ENCODE measurements at regions not wholly inside any gene's neighbourhood (a gene's known extent, or its start where the extent isn't known, plus 50 kb on each side); places are given as distances from the start of the nearest gene placed in this dataset.

- H3K4me1 ChIP-seq (ENCODE audit: control insufficient read depth, low read depth, low read length), result peaks cover 20% of the 10 kb centered on the region
- no peaks in the 10 kb centered on the region for H3K9me3 ChIP-seq (ENCODE audit: control insufficient read depth, low read depth, low read length)
- no peak overlapping the region for H3K9ac ChIP-seq (ENCODE audit: low read length)
- no peak overlapping the region for H3K4me3 ChIP-seq (ENCODE audit: low read length)
- no peaks in the 10 kb centered on the region for H3K36me3 ChIP-seq (ENCODE audit: control insufficient read depth, low read depth, low read length)
- no peak overlapping the region for H3K27ac ChIP-seq (ENCODE audit: low read length)
- no peaks in the 10 kb centered on the region for H3K27me3 ChIP-seq (ENCODE audit: control insufficient read depth, insufficient read depth, low read length)
Observed at GRCh38 chr2:16082276-16082675, 141.9 kb downstream of the MYCN start.

GRCh38 chr2:16081316-16082200 lies 141.2 kb downstream of the MYCN start:
- H3K36me3 ChIP-seq (ENCODE audit: control insufficient read depth, low read depth, low read length), result no peaks in the 10 kb centered on the region

GRCh38 chr2:16080516-16080915 lies 140.2 kb downstream of the MYCN start:
- Histone ChIP-seq H3K9ac (ENCODE audit: low read length) (no peak overlapping the region), H3K4me1 (ENCODE audit: control insufficient read depth, low read depth, low read length) (peaks cover 20% of the 10 kb centered on the region), H3K36me3 (ENCODE audit: control insufficient read depth, low read depth, low read length) (no peaks in the 10 kb centered on the region), H3K4me3 (ENCODE audit: low read length) (no peak overlapping the region), H3K27ac (ENCODE audit: low read length) (no peak overlapping the region), H3K9me3 (ENCODE audit: control insufficient read depth, low read depth, low read length) (no peaks in the 10 kb centered on the region), H3K27me3 (ENCODE audit: control insufficient read depth, insufficient read depth, low read length) (no peaks in the 10 kb centered on the region)

More at GRCh38 chr2:16081316-16082200, 141.2 kb downstream of the MYCN start:
- Histone ChIP-seq H3K4me1 (ENCODE audit: control insufficient read depth, low read depth, low read length) (peaks cover 20% of the 10 kb centered on the region), H3K9ac (ENCODE audit: low read length) (no peak overlapping the region), H3K27me3 (ENCODE audit: control insufficient read depth, insufficient read depth, low read length) (no peaks in the 10 kb centered on the region), H3K9me3 (ENCODE audit: control insufficient read depth, low read depth, low read length) (no peaks in the 10 kb centered on the region), H3K4me3 (ENCODE audit: low read length) (no peak overlapping the region), H3K27ac (ENCODE audit: low read length) (no peak overlapping the region)

DNA sequence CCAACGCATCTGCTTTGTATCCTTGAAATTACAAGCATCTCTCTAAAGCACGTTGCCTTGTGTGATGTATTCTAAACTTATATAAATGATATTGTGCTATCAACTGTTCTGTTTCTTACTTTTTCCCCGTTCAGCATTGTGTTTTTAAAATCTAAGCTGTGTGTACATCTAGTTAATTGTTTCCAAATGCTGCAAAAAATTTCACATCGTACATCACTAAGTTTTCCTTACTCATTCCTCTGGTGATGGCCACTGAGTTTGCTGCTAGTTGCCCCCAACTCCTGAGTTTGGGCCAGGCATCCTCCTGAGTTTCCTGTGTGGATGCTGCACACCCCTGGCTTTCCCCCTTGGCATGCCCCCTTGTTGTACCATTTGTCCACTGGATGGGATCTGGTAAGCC lies 139.7 kb downstream of the MYCN start:
- no peak overlapping the region for H3K4me3 ChIP-seq (ENCODE audit: low read length)
- no peaks in the 10 kb centered on the region for H3K36me3 ChIP-seq (ENCODE audit: control insufficient read depth, low read depth, low read length)
- H3K27ac ChIP-seq (ENCODE audit: low read length), result no peak overlapping the region
- H3K9ac ChIP-seq (ENCODE audit: low read length), result no peak overlapping the region
- H3K4me1 ChIP-seq (ENCODE audit: control insufficient read depth, low read depth, low read length), result peaks cover 18% of the 10 kb centered on the region
- H3K27me3 ChIP-seq (ENCODE audit: control insufficient read depth, insufficient read depth, low read length), result no peaks in the 10 kb centered on the region
- H3K9me3 ChIP-seq (ENCODE audit: control insufficient read depth, low read depth, low read length), result no peaks in the 10 kb centered on the region

- Histone ChIP-seq H3K9me3 (ENCODE audit: control insufficient read depth, low read depth, low read length) (no peaks in the 10 kb centered on the region), H3K36me3 (ENCODE audit: control insufficient read depth, low read depth, low read length) (no peaks in the 10 kb centered on the region), H3K9ac (ENCODE audit: low read length) (no peak overlapping the region), H3K27ac (ENCODE audit: low read length) (no peak overlapping the region), H3K4me1 (ENCODE audit: control insufficient read depth, low read depth, low read length) (peaks cover 14% of the 10 kb centered on the region), H3K4me3 (ENCODE audit: low read length) (no peak overlapping the region), H3K27me3 (ENCODE audit: control insufficient read depth, insufficient read depth, low read length) (no peaks in the 10 kb centered on the region)
Observed at GRCh38 chr2:16079637-16080036, 139.3 kb downstream of the MYCN start.

DNA sequence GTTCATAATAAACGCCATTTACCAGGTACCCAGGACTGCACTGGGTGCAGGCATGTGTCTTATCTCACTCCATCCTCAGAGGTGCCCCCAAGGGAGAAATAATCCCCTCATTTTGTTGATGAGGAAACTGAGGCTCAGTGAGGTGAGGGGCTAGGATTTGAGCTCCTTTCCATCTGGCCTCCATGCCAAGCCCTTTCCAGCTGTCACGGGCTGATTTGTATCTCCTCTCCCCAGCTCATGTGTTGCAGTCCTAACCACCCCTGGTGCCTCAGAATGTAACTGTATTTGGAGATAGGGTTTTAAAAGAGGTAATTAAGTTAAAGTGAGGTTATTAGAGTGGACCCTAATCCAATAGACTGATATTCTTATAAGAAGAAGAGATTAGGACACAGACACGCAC lies 137.3 kb downstream of the MYCN start:
- H3K36me3 ChIP-seq (ENCODE audit: control insufficient read depth, low read depth, low read length), result no peaks in the 10 kb centered on the region
- peaks cover 7% of the 10 kb centered on the region for H3K4me1 ChIP-seq (ENCODE audit: control insufficient read depth, low read depth, low read length)
- no peaks in the 10 kb centered on the region for H3K27me3 ChIP-seq (ENCODE audit: control insufficient read depth, insufficient read depth, low read length)
- no peak overlapping the region for H3K27ac ChIP-seq (ENCODE audit: low read length)
- H3K4me3 ChIP-seq (ENCODE audit: low read length), result no peak overlapping the region
- H3K9me3 ChIP-seq (ENCODE audit: control insufficient read depth, low read depth, low read length), result no peaks in the 10 kb centered on the region
- no peak overlapping the region for H3K9ac ChIP-seq (ENCODE audit: low read length)

DNA sequence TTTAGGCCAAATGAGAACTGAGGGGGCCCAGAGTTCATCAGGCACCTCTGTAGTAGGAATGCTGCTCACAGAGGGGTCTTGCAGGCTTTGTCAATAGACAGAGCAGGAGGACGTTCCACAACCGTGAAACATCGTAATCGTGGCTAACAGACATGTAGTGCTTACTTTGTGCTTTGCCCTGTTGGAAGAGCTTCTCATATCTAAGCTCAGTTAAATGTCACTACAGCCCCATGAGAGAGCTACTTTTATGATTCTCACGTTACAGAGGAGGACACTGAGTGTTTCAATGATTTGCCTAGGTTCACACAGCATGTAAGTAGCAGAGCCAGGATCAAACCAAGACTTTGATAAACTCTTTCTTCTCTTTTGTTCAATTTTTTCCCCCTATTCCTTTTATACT lies 136.6 kb downstream of the MYCN start:
- Histone ChIP-seq H3K27me3 (ENCODE audit: control insufficient read depth, insufficient read depth, low read length) (no peaks in the 10 kb centered on the region), H3K9ac (ENCODE audit: low read length) (no peak overlapping the region), H3K9me3 (ENCODE audit: control insufficient read depth, low read depth, low read length) (no peaks in the 10 kb centered on the region), H3K4me1 (ENCODE audit: control insufficient read depth, low read depth, low read length) (peaks cover 7% of the 10 kb centered on the region), H3K4me3 (ENCODE audit: low read length) (no peak overlapping the region), H3K27ac (ENCODE audit: low read length) (no peak overlapping the region), H3K36me3 (ENCODE audit: control insufficient read depth, low read depth, low read length) (no peaks in the 10 kb centered on the region)

- Histone ChIP-seq H3K9ac (ENCODE audit: low read length) (no peak overlapping the region), H3K4me1 (ENCODE audit: control insufficient read depth, low read depth, low read length) (peaks cover 8% of the 10 kb centered on the region), H3K4me3 (ENCODE audit: low read length) (no peak overlapping the region), H3K9me3 (ENCODE audit: control insufficient read depth, low read depth, low read length) (no peaks in the 10 kb centered on the region), H3K27ac (ENCODE audit: low read length) (no peak overlapping the region), H3K36me3 (ENCODE audit: control insufficient read depth, low read depth, low read length) (no peaks in the 10 kb centered on the region), H3K27me3 (ENCODE audit: control insufficient read depth, insufficient read depth, low read length) (no peaks in the 10 kb centered on the region)
Observed at GRCh38 chr2:16075045-16076012, 135.0 kb downstream of the MYCN start.

GRCh38 chr2:16073921-16074425 lies 133.6 kb downstream of the MYCN start:
- Histone ChIP-seq H3K9ac (ENCODE audit: low read length) (no peak overlapping the region), H3K27ac (ENCODE audit: low read length) (no peak overlapping the region), H3K36me3 (ENCODE audit: control insufficient read depth, low read depth, low read length) (no peaks in the 10 kb centered on the region), H3K4me3 (ENCODE audit: low read length) (no peak overlapping the region), H3K4me1 (ENCODE audit: control insufficient read depth, low read depth, low read length) (peaks cover 4% of the 10 kb centered on the region), H3K27me3 (ENCODE audit: control insufficient read depth, insufficient read depth, low read length) (no peaks in the 10 kb centered on the region), H3K9me3 (ENCODE audit: control insufficient read depth, low read depth, low read length) (no peaks in the 10 kb centered on the region)

DNA sequence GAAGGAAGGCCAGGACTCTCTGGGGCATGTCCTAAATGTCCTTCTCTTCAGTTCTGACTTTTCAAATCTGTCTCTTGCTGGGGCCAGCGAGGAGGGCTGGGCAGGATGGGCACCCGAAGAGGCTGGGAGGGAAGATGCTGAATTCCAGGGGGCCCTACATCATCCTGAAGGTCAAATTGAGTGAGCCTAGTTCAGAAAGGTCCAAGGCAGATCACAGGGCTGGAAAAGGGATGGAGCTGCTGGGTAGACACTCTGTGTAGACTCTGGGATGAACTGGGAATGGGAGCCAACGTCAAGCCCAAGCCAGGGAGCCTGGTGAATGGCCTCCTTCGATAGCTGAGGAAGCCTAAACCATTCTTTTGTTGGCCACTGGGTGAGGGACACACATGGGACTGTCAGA lies 133.1 kb downstream of the MYCN start:
- Histone ChIP-seq H3K36me3 (ENCODE audit: control insufficient read depth, low read depth, low read length) (no peaks in the 10 kb centered on the region), H3K27me3 (ENCODE audit: control insufficient read depth, insufficient read depth, low read length) (no peaks in the 10 kb centered on the region), H3K9me3 (ENCODE audit: control insufficient read depth, low read depth, low read length) (no peaks in the 10 kb centered on the region), H3K27ac (ENCODE audit: low read length) (no peak overlapping the region), H3K9ac (ENCODE audit: low read length) (no peak overlapping the region), H3K4me1 (ENCODE audit: control insufficient read depth, low read depth, low read length) (peaks cover 4% of the 10 kb centered on the region), H3K4me3 (ENCODE audit: low read length) (no peak overlapping the region)

DNA sequence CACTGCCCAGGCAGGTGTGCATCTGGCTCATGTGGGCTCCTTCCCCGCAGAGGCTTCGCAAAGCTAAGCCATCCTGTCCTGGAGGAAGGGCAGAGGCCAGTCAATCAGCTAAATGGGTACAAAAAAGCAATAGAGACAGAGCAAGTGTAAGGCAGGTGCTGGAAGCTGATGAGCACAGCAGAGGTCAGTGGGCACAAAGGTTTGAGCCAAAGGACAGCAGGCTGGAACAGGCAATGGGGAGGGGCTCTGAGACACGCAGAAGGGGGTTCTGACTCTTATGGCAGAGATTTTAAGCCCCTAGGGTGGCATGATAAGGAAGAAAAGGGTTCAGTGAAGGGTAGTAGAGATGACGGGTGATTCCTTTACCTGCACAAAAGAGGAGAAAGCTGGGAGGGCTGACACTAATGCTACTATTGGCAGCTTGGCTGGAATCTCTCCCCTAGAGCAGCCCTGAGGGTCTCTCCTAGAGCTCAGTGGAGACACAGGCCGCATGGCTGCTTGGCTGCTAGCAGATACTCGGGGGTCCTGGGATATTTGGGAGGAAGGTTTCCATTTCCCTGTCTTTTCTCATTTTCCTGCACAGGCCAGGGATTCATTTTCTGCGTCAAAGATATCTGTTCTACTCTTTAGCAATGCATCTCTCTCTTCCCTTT lies 132.4 kb downstream of the MYCN start:
- Histone ChIP-seq H3K9ac (ENCODE audit: low read length) (no peak overlapping the region), H3K36me3 (ENCODE audit: control insufficient read depth, low read depth, low read length) (no peaks in the 10 kb centered on the region), H3K27ac (ENCODE audit: low read length) (no peak overlapping the region), H3K9me3 (ENCODE audit: control insufficient read depth, low read depth, low read length) (no peaks in the 10 kb centered on the region), H3K27me3 (ENCODE audit: control insufficient read depth, insufficient read depth, low read length) (no peaks in the 10 kb centered on the region), H3K4me3 (ENCODE audit: low read length) (no peak overlapping the region), H3K4me1 (ENCODE audit: control insufficient read depth, low read depth, low read length) (peaks cover 4% of the 10 kb centered on the region)

All from iPS-18a (cell line).